ENCODE measurements at regions not wholly inside any gene's neighbourhood (a gene's known extent, or its start where the extent isn't known, plus 50 kb on each side); places are given as distances from the start of the nearest gene placed in this dataset.

GRCh38 chr20:22346716-22347115, 237.7 kb downstream of the FOXA2 start:
- H3K4me3 ChIP-seq (replicated peaks; ENCODE audit: low read depth, low read length) = no peak overlapping the region
- no peak for TF ChIP-seq CTCF (IDR thresholded peaks at IDR 0.05; ENCODE audit: low read length, missing control alignments)
- no peak for DNase-seq (ENCODE audit: low read depth)

DNA sequence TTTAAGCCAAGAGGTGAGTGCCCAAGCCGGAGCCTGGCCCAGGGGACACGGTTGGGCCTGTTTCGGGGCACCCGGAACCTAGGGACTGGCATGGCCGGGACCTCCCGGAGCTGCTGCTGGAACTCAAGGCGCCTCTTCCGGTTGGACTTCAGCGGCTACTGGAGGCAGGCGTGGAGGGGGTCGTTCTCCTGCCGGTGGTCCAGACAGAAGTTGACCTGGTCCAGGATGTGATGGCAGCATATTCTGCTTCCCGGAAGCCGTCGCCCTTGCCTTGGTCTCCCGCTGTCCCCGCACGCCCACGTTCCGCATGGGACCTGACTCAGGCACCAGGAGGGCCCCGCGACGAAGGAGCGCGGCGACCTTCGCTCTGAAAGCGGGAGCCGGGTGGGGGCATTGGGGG, 240.8 kb downstream of the FOXA2 start:
- DNase-seq (ENCODE audit: low read depth) = no peak
- no peak for TF ChIP-seq CTCF (IDR thresholded peaks at IDR 0.05; ENCODE audit: low read length, missing control alignments)
- H3K4me3 ChIP-seq (replicated peaks; ENCODE audit: low read depth, low read length) = no peak overlapping the region

- no peak for DNase-seq (ENCODE audit: low read depth)
- H3K4me3 ChIP-seq (replicated peaks; ENCODE audit: low read depth, low read length) = no peak overlapping the region
- TF ChIP-seq CTCF (IDR thresholded peaks at IDR 0.05; ENCODE audit: low read length, missing control alignments) = no peak
Observed at GRCh38 chr20:22342410-22342809, 242.0 kb downstream of the FOXA2 start.

GRCh38 chr20:22341508-22341907, 242.9 kb downstream of the FOXA2 start:
- DNase-seq (ENCODE audit: low read depth) = peak; percentile 18
- H3K4me3 ChIP-seq (replicated peaks; ENCODE audit: low read depth, low read length) = no peak overlapping the region
- no peak for TF ChIP-seq CTCF (IDR thresholded peaks at IDR 0.05; ENCODE audit: low read length, missing control alignments)

DNA sequence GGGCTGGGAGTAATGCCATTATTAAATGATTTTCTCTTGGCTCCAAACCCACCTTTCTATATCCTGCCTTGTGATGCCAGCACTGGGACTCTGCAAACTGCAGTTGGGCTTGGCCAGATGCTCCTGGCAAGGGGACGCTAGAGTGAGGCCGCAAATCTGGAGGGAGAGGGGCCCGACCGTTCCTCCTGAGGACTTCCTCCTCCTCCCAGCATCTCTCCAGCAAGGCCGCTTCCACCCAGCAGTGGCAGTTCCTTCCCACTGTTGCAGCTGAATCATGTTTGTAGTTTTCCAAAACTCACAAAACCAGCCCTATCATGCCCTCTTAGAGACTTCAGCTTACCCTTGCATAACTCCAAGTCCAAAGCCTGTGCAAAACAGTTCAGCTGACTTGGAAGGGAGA, 244.4 kb downstream of the FOXA2 start:
- DNase-seq (ENCODE audit: low read depth) = no peak
- H3K4me3 ChIP-seq (replicated peaks; ENCODE audit: low read depth, low read length) = no peak overlapping the region
- no peak for TF ChIP-seq CTCF (IDR thresholded peaks at IDR 0.05; ENCODE audit: low read length, missing control alignments)

- TF ChIP-seq CTCF (IDR thresholded peaks at IDR 0.05; ENCODE audit: low read length, missing control alignments) = peak; percentile 79
- H3K4me3 ChIP-seq (replicated peaks; ENCODE audit: low read depth, low read length) = no peak overlapping the region
- peak; percentile 85 for DNase-seq (ENCODE audit: low read depth)
Observed at GRCh38 chr20:22339091-22339881, 245.1 kb downstream of the FOXA2 start.

GRCh38 chr20:22338140-22338708, 246.1 kb downstream of the FOXA2 start:
- no peak for DNase-seq (ENCODE audit: low read depth)
- no peak overlapping the region for H3K4me3 ChIP-seq (replicated peaks; ENCODE audit: low read depth, low read length)
- TF ChIP-seq CTCF (IDR thresholded peaks at IDR 0.05; ENCODE audit: low read length, missing control alignments) = no peak

Measured in fibroblast of pulmonary artery (primary cell).